Esophagus muscularis mucosa (tissue), 4 donors: ENCODE measurements at regions not wholly inside any gene's neighbourhood (a gene's known extent, or its start where the extent isn't known, plus 50 kb on each side); places are given as distances from the start of the nearest gene placed in this dataset.
A peak's percentile ranks its signal among the peaks of the same experiment; 100 is the strongest.

ENCODE experiments used
- DNase-seq: peaks from one replicate; pipeline ENCODE4 v3.0.0-alpha.2; 2017; ENCODE audit errors: extremely low spot score
- H3K27ac ChIP-seq, 4 donors: fragments of 200-600 bp; sonication (generic); replicated peaks in 1 of 4; 1 replicate in 3 of 4; 2 replicates in 1 of 4; pipeline ENCODE4 v1.5.1; 2016 to 2019; ENCODE audit warnings: mild to moderate bottlenecking in 1 of 4
- H3K27me3 ChIP-seq, 4 donors: fragments of 200-600 bp; sonication (generic); one replicate each; pipeline versions ENCODE4 v1.5.1 to v1.6.0; 2016 to 2019
- H3K36me3 ChIP-seq, 4 donors: fragments of 200-600 bp; sonication (generic); one replicate each; pipeline ENCODE4 v1.5.1; 2016 to 2019
- H3K4me1 ChIP-seq, 4 donors: fragments of 200-600 bp; sonication (generic); one replicate each; pipeline ENCODE4 v1.5.1; 2016 to 2019
- H3K4me3 ChIP-seq, 4 donors: fragments of 200-600 bp; sonication (generic); 1 replicate in 2 of 4; 2 replicates in 2 of 4; pipeline ENCODE4 v1.5.1; 2016 to 2019; ENCODE audit warnings: mild to moderate bottlenecking in 4 of 4, moderate library complexity in 1 of 4
- H3K9me3 ChIP-seq, 4 donors: fragments of 200-600 bp; sonication (generic); 1 replicate in 3 of 4; 2 replicates in 1 of 4; pipeline ENCODE4 v1.5.1; 2016 to 2019
- CTCF ChIP-seq, 3 experiments: fragments of 200-600 bp in 2 of 3; fragments of 450-650 bp in 1 of 3; sonication (generic) in 2 of 3; IDR thresholded peaks; one replicate each; pipeline ENCODE4 v1.5.1; 2017 to 2019; ENCODE audit warnings: antibody characterized with exemption in 3 of 3, mild to moderate bottlenecking in 2 of 3, moderate library complexity in 1 of 3
- EP300 ChIP-seq: sonication (generic); formaldehyde crosslinking; IDR thresholded peaks from one replicate; pipeline ENCODE4 v1.6.1; 2017; ENCODE audit warnings: antibody characterized with exemption
- POLR2A ChIP-seq: fragments of 450-650 bp; IDR thresholded peaks from one replicate; pipeline ENCODE4 v1.6.1; 2017; ENCODE audit warnings: antibody characterized with exemption, moderate library complexity, mild to moderate bottlenecking, low read depth
- POLR2AphosphoS5 ChIP-seq, 2 donors: sonication (generic); formaldehyde crosslinking; IDR thresholded peaks; one replicate each; pipeline ENCODE4 v1.6.1; 2017; ENCODE audit warnings: antibody characterized with exemption in 2 of 2
- WGBS: methylation state at CpG from one replicate; pipeline ENCODE4 v1.1.5; 2018; 5-methylcytosine and 5-hydroxymethylcytosine counted together
- intact Hi-C: fragments of 100-400 bp; cut with DNase I; formaldehyde crosslinking; loops from one replicate; pipeline ENCODE4 v1.15.1; 2023

- H3K36me3 ChIP-seq = no peaks in the 10 kb centered on the region
- 38% methylated on average over 4 of the region's 4 CpGs for WGBS
- H3K9me3 ChIP-seq = no peaks in the 10 kb centered on the region
- peaks cover 0 to 4% (median 0%) of the 10 kb centered on the region in 4 donors for H3K27me3 ChIP-seq
- DNase-seq = peak; percentile 55
- no peak overlapping the region for H3K27ac ChIP-seq
- TF ChIP-seq CTCF (IDR thresholded peaks at IDR 0.05) (no peak), POLR2AphosphoS5 (IDR thresholded peaks at IDR 0.05) (no peak), EP300 (no peak), POLR2A (no peak)
- H3K4me3 ChIP-seq = no peak overlapping the region
- intact Hi-C loops = no loop called here
- H3K4me1 ChIP-seq = no peaks in the 10 kb centered on the region
Measured at GRCh38 chr15:59838900-59839299, 149.8 kb upstream of the BNIP2 start.

GRCh38 chr15:59835776-59836175 lies 146.7 kb upstream of the BNIP2 start:
- no peak overlapping the region for H3K27ac ChIP-seq
- H3K36me3 ChIP-seq = no peaks in the 10 kb centered on the region
- no peaks in the 10 kb centered on the region for H3K4me1 ChIP-seq
- 91% methylated on average over 1 of the region's 1 CpG for WGBS
- peaks cover 0 to 4% (median 0%) of the 10 kb centered on the region in 4 donors for H3K27me3 ChIP-seq
- DNase-seq = peak; percentile 53
- H3K4me3 ChIP-seq = no peak overlapping the region
- intact Hi-C loops = no loop called here
- H3K9me3 ChIP-seq = no peaks in the 10 kb centered on the region
- TF ChIP-seq EP300 (no peak), POLR2AphosphoS5 (IDR thresholded peaks at IDR 0.05) (no peak), CTCF (IDR thresholded peaks at IDR 0.05) (no peak), POLR2A (no peak)

DNA sequence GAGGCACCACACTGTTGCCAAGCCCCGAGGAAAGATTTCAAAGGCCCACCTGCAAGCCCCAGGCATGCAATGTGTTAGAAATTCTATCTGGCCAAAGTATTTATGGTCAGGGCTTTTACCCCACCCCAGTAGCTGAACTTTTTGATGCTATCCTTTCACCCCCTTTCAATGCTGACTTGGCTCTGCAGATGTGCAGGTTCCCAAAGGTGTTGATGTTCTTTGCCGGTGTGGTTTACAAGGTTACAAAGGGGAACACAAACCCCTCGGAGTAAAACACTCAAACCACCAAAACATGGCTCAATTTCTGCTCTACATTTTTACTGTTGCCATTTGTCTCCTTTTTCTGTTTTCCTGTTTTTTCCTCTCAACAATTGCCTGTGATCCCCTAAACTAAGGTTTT lies 145.4 kb upstream of the BNIP2 start:
- H3K36me3 ChIP-seq = no peaks in the 10 kb centered on the region
- no peak overlapping the region for H3K4me3 ChIP-seq
- intact Hi-C loops = no loop called here
- H3K9me3 ChIP-seq = no peaks in the 10 kb centered on the region
- WGBS = 67% methylated on average over 3 of the region's 3 CpGs
- peaks cover 0 to 4% (median 0%) of the 10 kb centered on the region in 4 donors for H3K27me3 ChIP-seq
- TF ChIP-seq CTCF (IDR thresholded peaks at IDR 0.05) (no peak), POLR2A (no peak), POLR2AphosphoS5 (IDR thresholded peaks at IDR 0.05) (no peak), EP300 (no peak)
- DNase-seq = peak; percentile 53
- H3K27ac ChIP-seq = no peak overlapping the region
- no peaks in the 10 kb centered on the region for H3K4me1 ChIP-seq

DNA sequence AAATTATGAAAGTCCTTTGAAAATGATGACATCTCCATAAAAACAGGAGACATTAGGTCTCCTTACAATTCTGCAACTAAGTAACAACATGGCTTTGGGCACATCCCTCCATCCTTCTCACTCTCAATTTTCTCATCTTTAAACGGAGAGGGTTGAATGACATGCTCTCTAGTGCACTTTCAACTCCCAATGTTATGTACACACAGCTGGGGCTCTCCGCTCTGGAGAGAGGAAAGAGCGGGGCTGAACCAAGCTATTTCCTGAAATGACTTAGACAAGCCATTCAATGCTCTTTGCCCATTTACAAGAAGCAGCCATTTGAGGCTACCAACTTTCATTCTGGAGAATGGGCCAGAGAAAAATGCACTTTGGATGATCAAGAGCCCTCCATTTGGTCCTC lies 144.2 kb upstream of the BNIP2 start:
- Histone ChIP-seq H3K4me3 (no peak overlapping the region), H3K4me1 (no peaks in the 10 kb centered on the region), H3K9me3 (no peaks in the 10 kb centered on the region), H3K27ac (no peak overlapping the region), H3K36me3 (no peaks in the 10 kb centered on the region), H3K27me3 (peaks cover 0 to 6% (median 0%) of the 10 kb centered on the region in 4 donors)
- DNase-seq = peak; percentile 50
- intact Hi-C loops = no loop called here
- TF ChIP-seq CTCF (IDR thresholded peaks at IDR 0.05) = no peak
- TF ChIP-seq POLR2AphosphoS5 (IDR thresholded peaks at IDR 0.05) = no peak
- TF ChIP-seq EP300 = no peak
- TF ChIP-seq POLR2A = no peak
- WGBS = 45% methylated on average over 3 of the region's 3 CpGs

DNA sequence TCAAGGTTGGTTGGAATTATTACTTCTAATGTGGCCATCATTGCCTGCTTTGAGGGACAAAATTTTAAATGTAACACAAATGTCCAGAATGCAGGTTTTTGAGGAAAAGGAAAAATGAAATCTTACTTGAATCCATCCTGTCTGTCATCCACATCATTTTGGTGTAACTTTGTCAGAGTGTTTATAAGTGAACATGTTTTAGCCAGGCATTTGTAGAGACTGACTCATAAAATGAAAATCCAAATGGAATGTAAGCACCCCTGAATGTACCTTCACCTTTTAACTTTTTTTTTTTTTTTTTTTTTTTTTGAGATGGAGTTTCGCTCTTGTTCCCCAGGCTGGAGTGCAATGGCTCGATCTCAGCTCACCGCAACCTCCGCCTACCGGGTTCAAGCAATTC lies 141.8 kb upstream of the BNIP2 start:
- WGBS = 96% methylated on average over 5 of the region's 5 CpGs
- TF ChIP-seq POLR2A (no peak), EP300 (no peak), CTCF (IDR thresholded peaks at IDR 0.05) (no peak), POLR2AphosphoS5 (IDR thresholded peaks at IDR 0.05) (no peak)
- Histone ChIP-seq H3K27me3 (peaks cover 0 to 11% (median 0%) of the 10 kb centered on the region in 4 donors), H3K9me3 (no peaks in the 10 kb centered on the region), H3K27ac (no peak overlapping the region), H3K4me1 (no peaks in the 10 kb centered on the region), H3K4me3 (no peak overlapping the region), H3K36me3 (no peaks in the 10 kb centered on the region)
- intact Hi-C loops = no loop called here
- no peak for DNase-seq
